HG03060 (cell line): ENCODE measurements at regions not wholly inside any gene's neighbourhood (a gene's known extent, or its start where the extent isn't known, plus 50 kb on each side); places are given as distances from the start of the nearest gene placed in this dataset.

Source experiments
- ATAC-seq: cut with Tn5 transposase; IDR thresholded peaks from one replicate; pipeline ENCODE4 v1.9.1; 2021; ENCODE audit warnings: low read depth, moderate number of reproducible peaks; ENCODE audit not compliant: unreplicated experiment

DNA sequence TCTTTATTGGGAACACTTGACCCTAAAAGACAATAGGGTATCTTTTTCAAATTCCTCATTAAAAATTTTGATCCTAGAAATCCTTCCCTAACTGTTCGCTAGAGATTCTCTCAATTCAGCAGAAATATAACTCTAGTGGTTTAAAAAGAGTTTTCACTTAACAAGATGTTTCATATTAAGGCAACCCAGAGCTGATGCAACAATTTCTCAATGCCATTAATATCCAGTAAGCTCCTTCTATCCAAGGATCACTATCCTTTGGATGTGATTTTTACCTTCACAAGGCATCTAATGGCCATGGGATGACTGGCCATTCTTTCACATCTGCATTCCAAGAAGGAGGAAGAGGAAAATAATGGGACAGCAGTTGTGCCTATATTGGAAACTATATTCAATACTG, 183.4 kb downstream of the ANKRD50 start:
- ATAC-seq, result no peak

DNA sequence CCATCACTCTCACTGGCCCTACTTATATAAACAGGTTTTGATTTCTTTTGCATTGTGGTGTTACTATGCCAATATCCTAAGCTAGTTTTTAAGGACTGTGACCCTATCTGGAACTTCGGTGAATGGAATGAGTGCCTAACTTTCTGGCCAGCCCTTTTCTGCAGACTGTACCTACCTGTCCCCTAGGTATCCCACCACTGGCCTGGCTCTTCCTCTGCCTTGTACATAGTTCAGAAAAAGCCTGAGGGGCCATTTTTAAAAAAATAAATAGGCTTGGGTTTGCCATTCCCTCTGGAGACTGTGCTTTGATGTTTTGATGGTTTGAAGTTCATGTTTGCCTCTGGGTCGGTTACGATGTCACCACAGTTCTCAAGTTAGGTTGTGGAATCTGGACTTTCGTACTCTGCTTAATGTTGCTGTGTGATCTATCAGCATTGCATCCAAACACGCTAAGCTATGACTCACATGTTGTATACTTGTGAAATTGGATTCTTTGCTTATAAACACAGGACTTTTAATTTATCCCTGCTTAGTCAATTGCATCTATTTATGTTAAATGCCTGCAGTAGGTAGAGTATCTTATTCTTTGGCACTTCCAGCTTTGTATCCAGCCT, 182.0 kb downstream of the ANKRD50 start:
- ATAC-seq, result no peak

DNA sequence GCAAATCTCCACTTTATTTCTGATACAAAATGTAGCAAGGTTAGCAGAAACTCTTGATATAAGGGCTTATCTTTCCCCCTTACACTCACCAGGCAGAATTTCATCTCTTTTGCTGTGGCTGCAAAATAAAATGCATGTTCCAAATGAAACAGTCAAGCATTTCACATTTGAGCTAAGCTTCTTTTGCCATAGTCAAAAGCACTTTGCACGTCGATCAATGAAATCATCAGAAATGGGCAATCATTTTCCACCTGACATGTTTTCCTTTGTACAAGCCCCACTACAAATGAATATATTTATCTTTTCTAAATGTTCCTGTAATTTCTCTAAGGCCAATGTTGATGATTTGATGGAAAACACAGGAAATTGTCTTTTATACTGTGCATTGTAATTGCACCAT, 178.4 kb downstream of the ANKRD50 start:
- no peak for ATAC-seq

DNA sequence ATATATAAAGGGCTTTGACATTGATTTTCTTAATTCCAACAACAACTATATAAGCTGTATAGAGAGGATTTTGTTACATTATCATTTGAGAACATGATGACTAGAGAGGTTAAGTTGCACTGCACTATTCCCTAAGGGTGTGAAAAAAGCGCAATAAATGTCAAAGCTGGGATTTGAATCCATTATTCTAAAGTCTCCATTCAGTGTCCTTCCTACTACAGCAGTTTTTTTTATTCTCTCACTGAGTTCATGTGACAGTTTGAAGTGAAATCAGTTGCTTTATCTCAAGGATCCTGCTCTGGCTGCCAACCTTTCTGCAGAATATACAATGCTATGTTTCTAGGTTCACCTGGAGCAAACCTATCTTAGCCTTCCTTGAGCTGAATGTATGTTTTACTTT, 177.5 kb downstream of the ANKRD50 start:
- no peak for ATAC-seq

DNA sequence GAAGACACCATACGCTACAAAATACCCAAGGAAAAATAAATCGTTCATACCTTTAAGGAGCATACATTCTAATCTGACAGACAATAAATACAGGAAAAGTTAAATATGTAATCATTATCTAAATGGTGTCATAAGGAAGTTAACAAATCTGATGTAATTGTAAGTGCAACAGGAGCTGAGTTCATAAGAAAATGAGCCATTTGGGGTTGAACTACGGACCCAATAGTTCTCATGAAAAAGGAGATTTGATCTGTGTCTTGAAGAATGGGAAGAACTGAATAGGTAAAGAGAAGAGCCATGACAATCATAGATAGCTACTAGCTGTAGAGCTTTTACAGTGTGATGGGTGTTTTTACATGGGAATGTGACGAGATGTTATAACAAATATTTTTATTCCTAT, 175.6 kb downstream of the ANKRD50 start:
- no peak for ATAC-seq

DNA sequence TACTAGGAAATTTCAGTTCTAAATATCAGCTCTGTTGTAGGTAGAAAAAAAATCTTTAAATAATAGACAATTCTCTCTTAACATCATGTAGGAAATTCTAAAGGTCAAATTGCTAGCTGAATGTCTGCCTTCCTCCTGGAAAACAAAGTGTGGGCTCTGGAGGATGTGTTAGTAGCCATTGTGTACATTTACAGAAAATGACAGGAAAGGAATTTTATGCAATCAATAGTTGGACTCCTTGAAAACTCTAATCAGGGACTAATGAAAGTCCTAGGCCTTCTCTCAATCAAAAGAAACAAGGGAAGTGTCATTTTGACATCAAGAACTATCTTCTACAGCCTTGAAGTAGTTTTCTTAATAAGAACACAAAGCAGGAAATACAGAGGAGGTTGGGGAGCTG, 174.6 kb downstream of the ANKRD50 start:
- no peak for ATAC-seq

DNA sequence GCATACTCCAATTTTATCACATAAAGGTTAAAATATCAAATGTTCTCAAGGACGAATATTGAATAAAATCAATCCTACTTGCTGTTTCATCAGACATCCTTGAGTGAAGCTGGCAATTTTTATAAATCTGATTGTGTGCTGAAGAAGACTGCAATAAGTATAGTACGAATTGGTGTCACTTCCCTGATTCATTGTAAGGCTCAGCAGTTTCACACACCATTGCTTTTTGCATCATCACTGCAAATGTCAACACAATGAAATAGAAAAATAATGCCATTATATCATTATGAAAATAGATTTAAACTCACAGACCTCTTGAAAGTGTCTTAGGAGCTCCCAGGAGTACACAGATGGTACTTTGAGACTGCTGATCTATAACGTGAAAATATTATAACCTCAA, 172.5 kb downstream of the ANKRD50 start:
- ATAC-seq, result no peak

DNA sequence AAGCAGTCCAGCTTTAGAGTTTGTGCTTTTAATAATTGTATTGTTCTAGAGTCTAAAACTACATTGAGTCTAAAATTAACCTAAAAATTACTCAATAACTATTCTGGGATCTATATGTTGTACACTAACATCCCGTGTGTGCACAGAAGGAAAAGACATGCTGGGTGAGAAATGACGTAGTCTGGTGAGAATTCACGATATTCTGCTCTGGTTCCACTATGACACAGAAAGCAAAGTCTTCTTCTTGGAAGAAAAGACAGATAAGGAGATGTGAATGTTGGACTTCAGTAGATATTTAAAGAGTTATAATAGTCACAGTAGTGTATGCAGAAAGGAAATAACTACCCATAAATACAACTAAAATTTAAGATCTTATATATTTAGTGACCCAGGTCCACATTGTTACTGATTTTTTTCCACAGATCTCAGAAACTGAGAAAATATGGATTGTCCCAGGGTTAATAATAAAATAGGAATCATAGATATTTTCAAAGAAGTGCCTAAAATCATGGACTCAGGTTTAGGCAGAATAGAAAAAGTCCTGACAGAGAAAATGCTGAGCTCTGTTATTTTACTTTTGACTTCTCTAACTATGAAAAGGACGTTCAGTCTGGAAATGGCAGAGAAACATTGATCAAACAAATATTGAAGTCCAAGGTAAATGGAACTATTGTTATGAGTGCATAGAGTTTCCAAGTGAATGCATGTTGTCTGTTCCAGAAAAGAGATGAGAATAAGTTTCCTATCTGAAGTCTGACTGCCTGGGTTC, 170.7 kb downstream of the ANKRD50 start:
- ATAC-seq, result no peak

DNA sequence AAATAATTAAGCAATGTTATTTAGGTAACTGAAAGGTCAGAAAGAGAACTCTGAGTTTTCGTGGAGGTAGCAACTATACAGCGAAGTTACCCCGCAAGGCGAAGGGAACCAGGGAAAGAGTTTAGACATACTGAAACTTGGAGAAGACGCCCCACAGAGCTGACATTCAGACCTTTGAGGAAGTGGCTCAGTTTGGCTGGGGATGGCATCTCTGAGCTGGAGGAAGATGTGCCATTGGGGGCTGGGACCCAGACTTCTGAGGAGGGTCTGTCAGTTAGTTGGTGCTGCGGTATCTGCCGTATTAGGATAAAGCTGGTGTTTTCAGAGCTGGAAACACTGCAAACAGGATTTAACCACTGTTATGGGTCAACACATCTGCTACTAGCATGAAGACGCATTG, 156.6 kb downstream of the ANKRD50 start:
- no peak for ATAC-seq

DNA sequence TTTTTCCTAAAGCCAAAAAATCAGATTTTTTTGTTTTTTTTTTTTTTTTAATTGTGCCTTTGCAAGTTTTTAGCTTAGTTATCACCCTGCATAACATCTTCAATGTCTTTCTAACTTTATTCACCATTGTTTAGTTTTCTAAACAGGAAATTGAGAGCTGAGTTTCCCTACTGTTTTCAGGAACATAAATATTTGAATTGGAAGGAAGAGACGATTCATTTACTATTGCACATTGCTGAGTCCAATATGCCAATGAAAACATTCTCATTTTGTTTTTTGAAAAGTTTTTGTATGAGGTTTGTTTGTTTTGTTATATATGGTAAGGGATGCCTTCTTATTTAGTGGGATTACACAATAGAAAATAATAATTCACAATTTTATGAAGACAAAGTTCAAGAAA, 148.4 kb downstream of the ANKRD50 start:
- ATAC-seq, result no peak

DNA sequence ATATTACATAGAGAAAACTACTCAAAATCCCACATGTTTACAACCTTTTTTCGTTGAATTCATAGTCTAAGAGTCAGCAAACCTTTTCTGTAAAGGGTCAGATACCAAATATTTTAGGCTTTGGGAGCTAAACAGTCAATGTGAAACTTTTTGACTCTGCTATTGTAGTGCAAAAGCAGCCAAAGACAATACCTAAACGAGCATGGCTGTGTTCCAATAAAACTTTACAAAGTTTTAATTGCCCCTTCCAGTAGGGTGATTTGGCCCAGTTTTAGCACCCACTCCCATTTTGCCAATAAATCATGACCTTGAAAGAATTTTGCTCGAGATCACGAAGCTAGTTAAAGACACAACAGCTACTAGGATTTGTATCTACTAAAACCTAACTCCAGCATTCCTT, 147.2 kb downstream of the ANKRD50 start:
- ATAC-seq, result no peak

DNA sequence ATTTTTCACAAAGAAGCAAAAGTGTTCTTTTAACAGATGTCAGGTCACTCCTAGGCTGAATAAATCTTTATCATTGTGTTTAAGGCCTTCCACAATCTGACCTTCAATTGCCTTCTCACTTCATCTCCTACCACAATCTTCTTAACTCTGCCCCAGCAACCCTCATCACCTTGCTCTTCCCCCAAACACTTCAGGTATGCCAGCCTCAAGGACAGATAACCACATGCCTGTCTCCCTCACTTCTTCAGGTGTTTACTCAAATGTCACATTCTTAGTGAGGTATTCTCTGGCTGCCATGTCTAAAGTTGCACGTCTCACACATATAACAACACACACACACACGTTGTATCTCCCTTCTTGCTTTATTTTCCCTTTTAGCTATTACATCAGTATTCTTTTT, 146.5 kb downstream of the ANKRD50 start:
- no peak for ATAC-seq

DNA sequence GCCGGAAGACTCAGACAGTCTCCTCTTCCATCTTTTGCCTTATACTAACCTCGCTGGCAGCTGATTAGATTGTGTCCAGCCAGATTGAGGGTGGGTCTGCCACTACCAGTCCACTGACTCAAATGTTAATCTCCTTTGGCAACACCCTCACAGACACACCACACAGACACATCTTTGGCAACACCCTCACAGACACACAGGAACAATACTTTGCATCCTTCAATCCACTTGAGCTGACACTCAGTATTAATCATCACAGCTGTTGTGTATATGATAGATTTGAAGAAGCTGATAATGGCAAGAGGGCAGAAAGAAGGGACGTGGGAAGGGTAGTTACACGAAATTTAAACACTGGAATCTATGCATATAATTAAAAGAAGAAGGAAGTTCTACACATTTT, 139.5 kb downstream of the ANKRD50 start:
- no peak for ATAC-seq

DNA sequence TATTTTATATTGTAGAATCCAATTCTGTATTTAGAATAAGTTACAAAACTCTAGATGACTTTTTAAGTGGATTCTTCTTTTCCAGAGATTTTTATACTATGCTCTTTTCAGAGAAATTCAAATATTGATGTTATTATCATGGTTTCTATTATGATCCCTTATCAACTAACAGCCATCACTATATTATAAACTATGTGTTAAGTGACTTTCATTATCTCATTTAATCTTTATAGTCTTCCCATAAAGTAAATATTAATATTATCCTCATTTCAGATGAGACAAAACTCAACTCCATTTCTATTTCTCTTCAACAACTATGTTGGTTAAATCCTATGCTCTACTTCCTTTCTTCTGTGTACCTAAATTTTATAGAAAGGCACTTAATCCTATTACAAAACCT, 132.6 kb downstream of the ANKRD50 start:
- ATAC-seq, result no peak

DNA sequence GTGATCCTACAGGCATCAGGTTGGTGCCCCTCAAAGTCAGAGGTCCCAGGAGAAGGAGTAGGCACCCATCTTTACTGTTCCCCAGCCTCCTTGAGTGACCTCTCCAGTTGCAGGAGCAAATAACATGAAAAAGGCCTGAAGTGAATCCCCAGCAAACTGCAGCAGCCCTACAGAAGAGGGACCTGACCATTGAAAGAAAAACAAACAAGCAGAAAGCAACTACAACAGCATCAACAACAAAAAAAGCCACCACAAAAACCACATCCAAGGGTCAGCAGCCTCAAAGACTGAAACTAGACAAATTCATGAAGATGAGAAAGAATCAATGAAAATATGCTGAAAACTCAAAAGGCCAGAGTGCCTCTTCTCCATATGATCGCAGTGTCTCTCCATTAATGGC, 128.7 kb downstream of the ANKRD50 start:
- ATAC-seq, result no peak

DNA sequence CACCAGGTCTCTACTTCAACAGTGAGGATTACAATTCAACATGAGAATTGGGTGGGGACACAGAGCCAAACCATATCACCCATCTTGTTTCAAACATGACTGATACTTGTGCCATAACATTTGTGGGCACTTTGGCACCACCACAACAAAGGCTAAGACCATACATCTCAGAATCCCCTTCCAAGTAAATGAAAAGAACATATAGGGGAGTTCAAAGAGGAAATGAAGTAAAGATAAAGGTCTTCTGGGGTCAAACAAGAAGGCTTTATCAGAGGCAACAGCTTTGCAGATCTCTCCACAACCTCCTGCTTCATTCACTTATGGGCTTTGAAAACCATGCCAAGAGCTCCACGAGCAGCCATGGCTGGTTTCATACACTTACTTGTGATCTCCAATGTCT, 122.7 kb downstream of the ANKRD50 start:
- ATAC-seq, result no peak

DNA sequence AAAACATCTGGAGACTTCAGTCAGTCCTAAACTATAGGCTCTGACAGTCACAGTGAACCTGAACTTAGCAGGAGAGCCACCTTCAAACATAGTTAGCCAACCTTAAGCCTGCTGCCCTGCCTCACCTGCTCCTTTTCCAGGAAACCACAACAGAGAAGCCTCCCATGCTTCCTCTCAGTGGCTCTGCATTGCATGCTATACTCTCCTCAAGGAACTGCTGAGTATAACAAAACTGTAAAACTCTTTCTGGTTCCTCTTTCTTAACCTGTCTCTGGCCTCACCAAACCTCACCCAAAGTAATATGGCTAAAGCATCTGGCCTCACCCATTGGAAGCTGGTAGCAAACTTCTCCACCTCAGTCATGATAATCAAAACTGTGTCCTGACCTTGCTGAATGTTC, 122.1 kb downstream of the ANKRD50 start:
- ATAC-seq, result no peak

DNA sequence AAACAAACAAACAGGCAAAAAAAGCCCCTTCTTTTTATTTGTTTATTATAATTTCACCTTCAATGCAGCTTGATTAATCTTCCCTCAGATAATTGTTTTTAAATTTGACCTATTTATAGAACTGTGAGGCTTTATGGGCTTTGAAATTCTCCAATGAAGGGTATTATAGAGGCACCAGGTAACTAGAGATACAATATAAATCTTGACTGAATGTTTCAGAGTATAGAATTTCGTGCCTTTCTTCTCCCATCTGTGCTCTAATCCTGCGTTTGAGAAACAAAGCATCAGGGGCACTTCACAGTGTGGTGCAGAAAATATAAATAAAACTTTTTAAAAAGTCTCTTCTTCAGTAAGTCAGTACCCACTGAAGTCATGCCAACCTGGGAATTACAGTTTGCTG, 120.9 kb downstream of the ANKRD50 start:
- ATAC-seq, result no peak

DNA sequence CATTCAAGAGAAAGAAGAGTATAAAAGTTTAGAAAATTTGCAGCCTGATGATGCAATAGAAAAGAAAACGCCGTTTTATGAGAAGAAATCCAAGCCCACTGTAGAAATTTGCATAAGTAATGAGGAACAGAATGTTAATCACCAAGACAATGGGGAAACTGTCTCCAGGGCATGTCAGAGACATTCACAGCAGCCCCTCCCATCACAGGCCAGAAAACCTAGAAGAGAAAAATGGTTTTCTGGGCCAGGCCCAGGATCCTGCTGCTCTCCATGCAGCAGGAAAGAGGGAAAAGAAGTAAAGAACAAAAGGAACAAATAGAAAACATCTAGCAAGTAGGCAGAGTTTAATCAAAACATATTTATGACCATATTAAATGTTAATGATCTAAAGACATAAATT, 119.0 kb downstream of the ANKRD50 start:
- ATAC-seq, result no peak

DNA sequence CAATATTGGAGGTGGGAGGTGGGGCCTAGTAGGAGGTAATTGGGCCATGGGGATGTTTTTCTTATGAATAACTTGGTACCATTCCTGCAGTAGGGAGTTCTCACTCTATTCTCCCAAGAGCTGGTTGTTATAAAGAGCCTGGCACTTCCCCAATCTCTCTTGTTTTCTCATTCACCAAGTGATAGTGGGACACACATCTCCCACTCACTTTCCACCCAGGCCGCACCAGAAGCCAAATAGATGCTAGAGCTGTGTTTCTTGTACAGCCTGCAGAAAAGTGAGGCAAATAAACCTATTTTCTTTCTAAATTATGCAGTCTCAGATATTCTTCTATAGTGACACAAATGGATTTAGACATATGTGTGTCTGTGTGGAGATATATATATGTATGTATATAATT, 117.6 kb downstream of the ANKRD50 start:
- ATAC-seq, result no peak

DNA sequence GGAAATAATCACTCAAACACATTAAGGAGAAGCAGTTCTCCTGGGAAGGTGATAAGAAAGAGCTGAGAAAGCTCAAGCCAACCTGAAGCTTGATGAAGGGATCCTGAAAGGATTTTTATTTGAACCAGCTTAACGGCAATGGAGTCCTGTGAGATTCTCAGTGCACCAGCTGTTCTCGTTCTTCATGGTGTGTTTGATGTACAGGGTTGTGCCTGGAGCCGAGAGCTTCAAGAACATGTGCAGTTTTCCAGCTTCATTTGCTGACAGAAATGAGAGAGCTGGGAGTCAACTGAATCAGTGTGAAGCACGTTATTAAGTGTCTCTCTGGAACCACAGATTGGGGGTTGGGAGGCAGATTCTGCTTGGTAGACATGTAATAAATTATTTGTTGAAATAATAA, 115.7 kb downstream of the ANKRD50 start:
- no peak for ATAC-seq

DNA sequence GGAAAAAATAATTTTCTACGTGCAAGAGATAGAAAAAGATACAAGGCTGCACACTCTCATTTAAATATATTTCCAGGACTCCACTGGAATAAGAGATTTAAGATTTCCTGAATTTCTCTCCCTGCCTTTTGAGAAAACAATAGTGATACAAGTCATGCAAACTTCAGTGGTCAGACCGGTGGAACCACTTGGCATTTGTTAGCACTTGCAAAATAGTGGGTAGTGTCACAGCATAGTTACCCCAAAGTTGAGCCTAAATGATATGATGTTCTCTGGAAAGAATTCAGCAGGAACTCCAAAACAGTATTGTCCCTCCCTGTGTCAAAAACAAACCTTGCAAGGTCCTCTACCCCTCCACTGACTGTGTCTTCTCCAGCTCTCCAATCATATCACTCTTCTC, 102.3 kb downstream of the ANKRD50 start:
- no peak for ATAC-seq
